NCI-H510A treated with DMSO at 0.1 percent for 48 hours (cell line): ENCODE measurements at regions not wholly inside any gene's neighbourhood (a gene's known extent, or its start where the extent isn't known, plus 50 kb on each side); places are given as distances from the start of the nearest gene placed in this dataset.

Experiments used
- DNase-seq: peaks from one replicate; lab custom pipeline; 2025; lab: John Stamatoyannopoulos, UW

GRCh38 chr10:88169037-88169319 is 305.6 kb downstream of the PTEN start:
- no peak for DNase-seq

GRCh38 chr10:88170628-88171027 is 307.2 kb downstream of the PTEN start:
- DNase-seq: no peak

- no peak for DNase-seq
Measured at GRCh38 chr10:88172159-88172558, 308.7 kb downstream of the PTEN start.

DNA sequence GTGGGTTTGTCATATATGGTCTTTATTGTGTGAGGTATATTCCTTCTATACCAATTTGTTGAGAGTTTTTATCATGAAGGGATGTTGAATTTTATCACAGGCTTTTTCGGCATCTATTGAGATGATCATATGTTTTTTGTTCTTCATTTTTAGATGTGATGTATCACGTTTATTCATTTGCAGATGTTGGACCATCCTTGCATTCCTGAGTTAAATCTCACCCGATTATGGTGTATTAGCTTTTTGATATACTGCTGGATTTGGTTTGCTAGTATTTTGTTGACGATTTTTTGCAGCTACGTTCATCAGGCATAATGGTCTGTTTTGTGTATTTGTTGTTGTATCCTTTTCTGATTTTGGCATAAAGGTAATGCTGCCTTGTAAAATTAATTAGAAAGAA is 311.0 kb downstream of the PTEN start:
- no peak for DNase-seq

DNA sequence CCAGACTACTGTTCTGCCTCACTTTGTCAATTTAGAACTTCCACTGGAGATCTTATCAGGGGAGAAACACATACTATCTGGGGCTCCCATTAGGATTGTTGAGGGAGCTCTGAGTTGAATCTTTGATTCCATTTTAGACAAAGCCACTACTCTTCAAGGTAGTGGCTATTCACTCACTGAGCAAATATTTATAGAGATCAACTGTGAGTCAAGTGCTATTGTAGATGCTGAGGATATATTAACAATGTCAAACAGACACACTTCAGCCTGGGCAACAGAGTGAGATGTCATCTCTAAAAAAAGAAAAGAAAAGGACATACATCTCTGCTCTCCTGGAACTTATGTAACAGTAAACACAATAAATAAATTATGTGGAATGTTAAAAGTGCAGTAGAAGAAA is 315.3 kb downstream of the PTEN start:
- DNase-seq: peak; percentile 81

GRCh38 chr10:88179831-88180230 is 316.4 kb downstream of the PTEN start:
- no peak for DNase-seq

DNA sequence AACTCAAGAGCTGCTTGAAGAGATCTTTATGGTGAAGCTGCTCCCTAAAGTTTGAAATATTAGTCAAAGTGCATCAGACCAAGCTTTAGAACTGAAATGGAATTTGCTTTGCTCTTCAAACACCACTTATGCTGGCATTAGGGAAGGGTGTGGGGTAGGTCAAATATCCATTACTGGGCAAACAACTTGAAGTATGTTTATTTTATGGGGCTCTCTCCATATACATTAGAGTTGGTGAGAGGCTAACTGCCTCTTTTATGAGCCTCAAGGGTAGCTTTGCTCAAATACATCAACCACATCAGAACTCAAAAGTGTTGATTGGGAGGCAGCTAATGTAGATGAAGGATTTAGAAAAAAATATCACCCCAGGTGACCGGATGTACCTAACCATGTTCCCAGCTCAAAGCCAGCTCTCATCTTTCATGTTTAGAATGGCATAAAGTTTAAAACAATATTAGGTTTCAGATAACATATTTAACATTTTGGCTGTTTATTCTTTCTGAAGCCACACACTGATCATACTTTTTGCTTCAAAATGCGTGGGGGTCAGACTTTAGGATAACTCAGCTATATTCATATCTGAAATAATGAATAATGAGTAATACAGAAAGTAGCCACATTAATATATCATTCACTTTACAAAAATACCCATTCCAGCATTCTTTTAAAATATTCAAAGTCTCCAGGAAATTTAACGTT is 318.6 kb downstream of the PTEN start:
- peak; percentile 92 for DNase-seq

GRCh38 chr10:88182601-88182930 is 319.1 kb downstream of the PTEN start:
- no peak for DNase-seq

- DNase-seq: no peak
Measured at GRCh38 chr10:88184543-88185297, 321.3 kb downstream of the PTEN start.

- DNase-seq: no peak
Measured at GRCh38 chr10:88185830-88186229, 322.4 kb downstream of the PTEN start.

DNA sequence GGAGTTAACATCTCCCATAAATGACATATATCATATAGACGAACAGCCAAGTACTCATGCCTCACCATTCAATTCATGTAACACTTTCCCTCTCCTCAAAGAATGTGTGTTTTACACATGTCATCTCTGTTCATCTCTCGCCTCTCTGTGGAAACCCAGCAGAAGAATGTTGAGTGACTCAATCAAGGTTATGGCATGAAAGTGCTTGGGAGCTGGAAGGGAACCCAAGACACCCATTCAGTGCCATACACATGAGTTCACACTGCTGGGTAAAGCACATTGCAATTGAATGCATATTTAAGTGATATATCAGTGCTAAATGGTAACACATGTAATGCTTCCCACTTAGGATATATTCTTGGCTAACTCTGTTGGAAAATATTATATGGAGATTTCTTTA is 322.9 kb downstream of the PTEN start:
- no peak for DNase-seq

- DNase-seq: no peak
Measured at GRCh38 chr10:88187472-88187871, 324.0 kb downstream of the PTEN start.

DNA sequence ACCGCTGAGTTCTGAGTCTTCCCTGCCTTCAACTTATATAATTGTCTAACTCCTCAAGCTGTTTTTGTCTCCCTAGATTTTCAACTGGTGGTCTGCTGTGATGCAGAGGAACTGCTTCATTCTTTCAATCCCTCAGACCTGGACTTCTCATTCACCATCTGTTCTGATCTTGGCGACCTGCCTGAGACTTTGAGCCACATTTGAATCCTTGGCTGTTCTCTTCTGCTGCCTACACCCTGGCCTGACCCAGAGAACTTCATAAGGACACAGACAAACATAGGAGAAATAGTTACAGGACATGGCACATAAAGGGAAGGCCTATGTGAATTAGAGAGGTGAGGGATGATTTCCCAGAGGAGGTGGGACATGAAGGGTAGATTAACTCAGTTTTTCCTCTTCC is 326.7 kb downstream of the PTEN start:
- no peak for DNase-seq

- DNase-seq: no peak
Measured at GRCh38 chr10:88190540-88191235, 327.3 kb downstream of the PTEN start.

GRCh38 chr10:88193018-88193417 is 329.6 kb downstream of the PTEN start:
- DNase-seq: no peak

GRCh38 chr10:88194041-88194887 is 330.8 kb downstream of the PTEN start:
- no peak for DNase-seq

DNA sequence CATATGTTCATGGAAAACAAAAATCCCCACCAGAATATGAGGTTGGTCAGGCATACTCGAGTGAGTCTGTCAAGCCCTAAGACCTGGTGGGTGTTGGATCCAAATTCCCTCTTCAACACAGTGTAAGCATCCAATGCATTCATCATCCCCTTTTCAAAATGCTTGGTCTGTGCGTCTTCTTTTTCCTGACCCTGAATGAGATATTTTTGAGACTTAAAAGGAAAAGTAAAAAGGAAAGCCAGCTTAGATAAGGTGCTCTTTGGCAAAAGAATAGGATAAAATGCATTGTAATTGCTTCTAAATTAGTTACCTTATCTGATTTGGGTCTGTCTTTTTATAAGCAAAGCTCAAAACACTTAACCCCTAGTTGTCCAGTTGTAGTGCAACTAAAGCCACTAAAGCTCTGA is 331.5 kb downstream of the PTEN start:
- DNase-seq: no peak

GRCh38 chr10:88195841-88196240 is 332.4 kb downstream of the PTEN start:
- DNase-seq: no peak

GRCh38 chr10:88196291-88196690 is 332.9 kb downstream of the PTEN start:
- DNase-seq: no peak

DNA sequence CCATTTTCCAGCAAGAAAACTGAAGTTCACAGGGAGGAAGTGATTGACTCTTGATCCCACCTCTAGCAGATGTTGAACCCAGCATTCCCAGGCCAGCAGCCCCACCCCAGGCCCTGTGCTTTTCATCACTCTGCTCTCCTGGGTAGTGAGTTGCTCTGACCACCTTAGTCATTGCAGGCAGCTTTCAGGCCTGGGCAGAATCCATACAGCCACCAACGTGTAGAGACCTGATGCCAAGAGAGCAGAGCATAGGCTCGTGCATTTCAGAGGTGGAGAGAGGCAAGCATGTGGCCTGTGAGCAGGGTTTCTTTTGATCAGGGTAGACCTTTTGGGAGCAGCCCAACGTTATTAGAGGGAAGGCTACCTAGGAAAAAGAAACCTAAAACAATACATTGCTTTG is 334.6 kb downstream of the PTEN start:
- no peak for DNase-seq

DNA sequence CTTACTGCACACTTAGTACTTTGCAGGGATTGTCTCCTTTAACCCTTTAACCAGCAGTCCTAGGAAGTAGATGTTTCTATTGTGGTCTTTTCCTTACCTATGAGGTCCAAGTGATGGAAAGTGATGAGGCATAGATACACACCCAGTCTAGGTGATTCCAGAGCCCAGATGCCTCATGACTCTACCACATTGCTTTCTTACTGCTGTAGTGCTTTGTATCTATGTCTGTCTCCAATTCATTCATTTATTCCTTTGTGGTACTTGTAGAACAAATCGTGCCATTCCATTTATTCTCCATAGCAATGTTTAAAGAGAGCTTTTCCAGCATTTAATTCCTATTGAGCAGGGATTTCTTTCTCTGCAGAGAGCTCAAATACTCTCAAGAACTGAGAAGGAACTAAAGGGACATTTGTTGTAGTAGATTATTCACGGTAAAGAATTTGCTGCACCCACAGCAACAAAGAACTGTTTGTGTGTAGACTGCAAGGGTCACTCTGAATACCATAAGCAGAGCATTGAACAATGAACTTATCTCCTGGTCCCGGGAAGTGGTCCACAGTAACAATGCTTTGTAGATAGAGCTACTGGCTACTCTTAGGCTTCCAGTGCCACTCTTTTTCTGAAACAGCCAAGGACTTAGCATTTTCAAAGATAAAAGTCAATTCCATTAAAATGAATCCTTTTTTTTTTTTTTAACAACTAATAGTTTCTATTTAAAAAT is 337.0 kb downstream of the PTEN start:
- no peak for DNase-seq
